Endothelial cell of umbilical vein (primary cell): ENCODE measurements at regions not wholly inside any gene's neighbourhood (a gene's known extent, or its start where the extent isn't known, plus 50 kb on each side); places are given as distances from the start of the nearest gene placed in this dataset.

Experiments used
- BruUV-seq: library from RNA; stranded (reverse); fragments of 400-500 nt; replicated peaks from 2 replicates; lab custom pipeline; 2021; lab: Mats Ljungman, UMichigan
- CTCF ChIA-PET: fragments of 300-600, 350-600 bp; sonication (Branson Sonifier 250); formaldehyde crosslinking; loops from one replicate; lab custom pipeline; 2021; ENCODE audit warnings: antibody characterized with exemption, inconsistent platforms; lab: Charles Lee
- POLR2A ChIA-PET: fragments of 300-600, 350-600 bp; sonication (Branson Sonifier 250); formaldehyde crosslinking; loops from one replicate; lab custom pipeline; 2021; ENCODE audit warnings: antibody characterized with exemption, inconsistent platforms; lab: Charles Lee
- DNase-seq: peaks from one replicate; pipeline ENCODE4 v3.0.0-alpha.2; 2011; ENCODE audit warnings: low read depth, low spot score
- FAIRE-seq: peaks from 2 replicates; lab custom pipeline; 2011; peaks lifted over from hg19 to GRCh38; lab: Jason Lieb, UNC
- H2AFZ ChIP-seq: 2 replicates; pipeline ENCODE4 v1.6.0; 2012; ENCODE audit warnings: low read depth, low read length, control low read depth, inconsistent platforms
- H3K27ac ChIP-seq: 2 replicates; pipeline ENCODE4 v1.5.1; 2011; ENCODE audit warnings: low read depth, mild to moderate bottlenecking, control low read depth, low read length, moderate library complexity; ENCODE audit not compliant: insufficient read depth
- H3K27me3 ChIP-seq, 2 experiments: 2 replicates each; pipeline versions ENCODE4 v1.6.0 to v1.6.1; 2011; ENCODE audit warnings: low read length in 2 of 2, mixed read lengths in 1 of 2; ENCODE audit not compliant: control insufficient read depth in 2 of 2, insufficient read depth in 2 of 2
- H3K36me3 ChIP-seq, 2 experiments: 2 replicates in 1 of 2; 3 replicates in 1 of 2; pipeline ENCODE4 v1.5.1; 2011; ENCODE audit warnings: low read length in 2 of 2, mild to moderate bottlenecking in 1 of 2, moderate library complexity in 1 of 2; ENCODE audit not compliant: control insufficient read depth in 2 of 2, insufficient read depth in 2 of 2; ENCODE audit errors: extremely low read depth in 1 of 2
- H3K4me1 ChIP-seq: 3 replicates; pipeline ENCODE4 v1.5.1; 2011; ENCODE audit warnings: mild to moderate bottlenecking, low read length; ENCODE audit not compliant: control insufficient read depth, insufficient read depth; ENCODE audit errors: extremely low read depth
- H3K4me2 ChIP-seq: 2 replicates; pipeline ENCODE4 v1.6.1; 2011; ENCODE audit warnings: low read length, control low read depth, mixed read lengths; ENCODE audit not compliant: insufficient read depth
- H3K4me3 ChIP-seq, 3 experiments: fragments of 200-600 bp in 1 of 3; sonication (generic), shearing (Covaris generic) in 1 of 3; replicated peaks in 1 of 3; 2 replicates each; pipeline ENCODE4 v1.5.1; 2011 to 2016; ENCODE audit warnings: control low read depth in 3 of 3, low read length in 3 of 3, mild to moderate bottlenecking in 2 of 3, inconsistent platforms in 1 of 3, low read depth in 1 of 3, moderate library complexity in 1 of 3; ENCODE audit not compliant: insufficient read depth in 1 of 3
- H3K79me2 ChIP-seq: 2 replicates; pipeline ENCODE4 v1.6.0; 2012; ENCODE audit warnings: low read length, inconsistent platforms; ENCODE audit not compliant: control insufficient read depth, insufficient read depth
- H3K9ac ChIP-seq: replicated peaks from 2 replicates; pipeline ENCODE3; 2011; ENCODE audit warnings: low read length, control low read depth; ENCODE audit not compliant: insufficient read depth; ENCODE audit errors: extremely low read depth
- H3K9me1 ChIP-seq: replicated peaks from 3 replicates; pipeline ENCODE4 v1.6.0; 2011; ENCODE audit warnings: mild to moderate bottlenecking, low read length; ENCODE audit not compliant: control insufficient read depth, insufficient read depth; ENCODE audit errors: extremely low read depth
- H3K9me3 ChIP-seq: replicated peaks from 2 replicates; pipeline ENCODE4 v1.5.1; 2012; ENCODE audit warnings: low read length, inconsistent platforms; ENCODE audit not compliant: control insufficient read depth, insufficient read depth
- H4K20me1 ChIP-seq: replicated peaks from 2 replicates; pipeline ENCODE3; 2011; ENCODE audit warnings: mild to moderate bottlenecking, low read length; ENCODE audit not compliant: control insufficient read depth, insufficient read depth; ENCODE audit errors: extremely low read depth
- CTCF ChIP-seq, 2 donors: IDR thresholded peaks; 1 replicate in 1 of 2; 2 replicates in 1 of 2; pipeline ENCODE4 v1.5.1; 2011; ENCODE audit warnings: low read length in 2 of 2, mild to moderate bottlenecking in 2 of 2, moderate library complexity in 2 of 2, control low read depth in 1 of 2, inconsistent platforms in 1 of 2, low read depth in 1 of 2; ENCODE audit not compliant: insufficient read depth in 1 of 2; ENCODE audit errors: extremely low read depth in 1 of 2
- EZH2 ChIP-seq: IDR thresholded peaks from 2 replicates; pipeline ENCODE4 v1.6.1; 2012; ENCODE audit warnings: borderline replicate concordance, low read depth, mild to moderate bottlenecking, moderate library complexity, low read length, inconsistent platforms; ENCODE audit not compliant: severe bottlenecking
- FOS ChIP-seq: IDR thresholded peaks from 2 replicates; pipeline ENCODE4 v1.6.1; 2011; ENCODE audit warnings: mild to moderate bottlenecking, low read length, moderate library complexity, borderline replicate concordance; ENCODE audit not compliant: insufficient read depth
- GATA2 ChIP-seq: IDR thresholded peaks from 2 replicates; pipeline ENCODE4 v1.7.0; 2011; ENCODE audit warnings: low read depth, mild to moderate bottlenecking, moderate library complexity, mixed read lengths, low read length; ENCODE audit not compliant: insufficient read length, insufficient read depth
- JUN ChIP-seq: IDR thresholded peaks from 2 replicates; pipeline ENCODE4 v1.6.1; 2011; ENCODE audit warnings: borderline replicate concordance, low read depth; ENCODE audit not compliant: insufficient read length, insufficient read depth
- MAX ChIP-seq: IDR thresholded peaks from 2 replicates; pipeline ENCODE4 v1.6.1; 2011; ENCODE audit not compliant: insufficient read depth, insufficient read length
- MYC ChIP-seq: IDR thresholded peaks from one replicate; pipeline ENCODE4 v1.6.1; 2011; ENCODE audit warnings: mild to moderate bottlenecking, low read depth, low read length
- POLR2A ChIP-seq: IDR thresholded peaks from 2 replicates; pipeline ENCODE4 v1.6.1; 2012; ENCODE audit warnings: low read depth, mild to moderate bottlenecking, control low read depth, low read length
- POLR2AphosphoS5 ChIP-seq: IDR thresholded peaks from 2 replicates; pipeline ENCODE4 v1.6.1; 2012; ENCODE audit warnings: low read depth, mild to moderate bottlenecking, control low read depth, low read length, moderate library complexity; ENCODE audit not compliant: insufficient read depth
- dilution Hi-C: fragments of 300-500 bp; cut with MboI; formaldehyde crosslinking; loops from one replicate; pipeline ENCODE4 v1.15.0; 2019; ENCODE audit warnings: low sequenced_read_pairs; ENCODE audit not compliant: extremely low pct_ligation_motif_present
- intact Hi-C: fragments of 100-400 bp; cut with micrococcal nuclease; formaldehyde crosslinking; loops from one replicate; pipeline ENCODE4 v1.10.0; 2022

GRCh38 chr2:238774980-238775509 is 72.8 kb upstream of the TWIST2 start:
- H2AFZ ChIP-seq = no peak overlapping the region
- no peak overlapping the region for H3K9ac ChIP-seq
- TF ChIP-seq POLR2A (no peak), MAX (no peak), FOS (no peak), MYC (no peak), EZH2 (no peak), GATA2 (no peak), JUN (no peak), CTCF (IDR thresholded peaks at IDR 0.05; ENCODE audit: extremely low read depth in 1 of 2, insufficient read depth in 1 of 2, low read depth in 1 of 2, low read length in 2 of 2) (no peak), POLR2AphosphoS5 (no peak)
- ChIA-PET POLR2A (no interaction called here), CTCF (no interaction called here)
- H3K36me3 ChIP-seq = no peaks in the 10 kb centered on the region
- FAIRE-seq = no peak
- no peaks in the 10 kb centered on the region for H3K9me1 ChIP-seq
- no peak overlapping the region for H3K27ac ChIP-seq
- BruUV-seq = no TSS peak
- no peaks in the 10 kb centered on the region for H3K9me3 ChIP-seq
- no peaks in the 10 kb centered on the region for H4K20me1 ChIP-seq
- H3K4me3 ChIP-seq = no peak overlapping the region
- H3K27me3 ChIP-seq = no peaks in the 10 kb centered on the region
- no peak for DNase-seq
- H3K79me2 ChIP-seq = no peaks in the 10 kb centered on the region
- H3K4me2 ChIP-seq = no peak overlapping the region
- H3K4me1 ChIP-seq = no peaks in the 10 kb centered on the region
- dilution Hi-C loops = no loop called here
- intact Hi-C loops = no loop called here
